AG04449 (cell line): ENCODE measurements at regions not wholly inside any gene's neighbourhood (a gene's known extent, or its start where the extent isn't known, plus 50 kb on each side); places are given as distances from the start of the nearest gene placed in this dataset.

ENCODE experiments used
- CTCF ChIA-PET: fragments of 350-600 bp; formaldehyde crosslinking; extraction: SDS; loops from one replicate; lab custom pipeline; 2021; ENCODE audit warnings: antibody characterized with exemption; lab: Yijun Ruan, JAX
- POLR2A ChIA-PET: fragments of 400-600, 350-600 bp; formaldehyde crosslinking; extraction: SDS; loops from one replicate; lab custom pipeline; 2020; ENCODE audit warnings: antibody characterized with exemption, inconsistent platforms; lab: Yijun Ruan, JAX
- DNase-seq: peaks from one replicate; pipeline ENCODE4 v3.0.0-alpha.2; 2010; ENCODE audit warnings: low read depth, low spot score
- H3K4me3 ChIP-seq: 2 replicates; pipeline ENCODE4 v1.5.1; 2011; ENCODE audit warnings: low read depth, mild to moderate bottlenecking, control low read depth, low read length
- CTCF ChIP-seq: IDR thresholded peaks from one replicate; pipeline ENCODE4 v1.5.1; 2011; ENCODE audit warnings: mild to moderate bottlenecking, moderate library complexity, low read length, control low read depth, inconsistent platforms; ENCODE audit not compliant: insufficient read depth; ENCODE audit errors: missing control alignments

GRCh38 chr6:27112974-27113373 lies 134.5 kb upstream of the PRSS16 start:
- POLR2A ChIA-PET: no interaction called here
- H3K4me3 ChIP-seq: no peak overlapping the region
- CTCF ChIA-PET: interaction anchor here (1.5 kb wide), 1 partner anchor 14 kb away, joined by 3 read pairs; no protein-coding TSS in a partner anchor
- DNase-seq: no peak
- no peak for TF ChIP-seq CTCF

- H3K4me3 ChIP-seq: no peak overlapping the region
- DNase-seq: no peak
- CTCF ChIA-PET: interaction anchor here (0.9 to 2.0 kb wide), 2 partner anchors 8 to 29 kb away, joined by 3 to 7 read pairs; no protein-coding TSS in a partner anchor
- POLR2A ChIA-PET: no interaction called here
- TF ChIP-seq CTCF: no peak
These were observed 128.2 kb upstream of the PRSS16 start for GRCh38 chr6:27119329-27119728.

GRCh38 chr6:27119761-27120160 lies 127.7 kb upstream of the PRSS16 start:
- no peak overlapping the region for H3K4me3 ChIP-seq
- no peak for TF ChIP-seq CTCF
- CTCF ChIA-PET: interaction anchor here (0.9 kb wide), 1 partner anchor 28 kb away, joined by 3 read pairs; no protein-coding TSS in a partner anchor
- no peak for DNase-seq
- POLR2A ChIA-PET: no interaction called here

- no peak for DNase-seq
- no peak overlapping the region for H3K4me3 ChIP-seq
- CTCF ChIA-PET: interaction anchor here (0.9 to 1.0 kb wide), 2 partner anchors 29 to 33 kb away, joined by 3 read pairs; no protein-coding TSS in a partner anchor
- TF ChIP-seq CTCF: no peak
- POLR2A ChIA-PET: no interaction called here
These were observed 125.9 kb upstream of the PRSS16 start for GRCh38 chr6:27121640-27122039.

GRCh38 chr6:27124252-27124657 lies 123.2 kb upstream of the PRSS16 start:
- H3K4me3 ChIP-seq: no peak overlapping the region
- ChIA-PET POLR2A (no interaction called here), CTCF (interaction anchor here (0.6 to 1.3 kb wide), 3 partner anchors 9 to 1142 kb away, joined by 3 to 5 read pairs (median 3); no protein-coding TSS in a partner anchor)
- no peak for TF ChIP-seq CTCF
- no peak for DNase-seq

- no peak for DNase-seq
- H3K4me3 ChIP-seq: no peak overlapping the region
- no peak for TF ChIP-seq CTCF
- ChIA-PET CTCF (interaction anchor here (0.6 to 8.1 kb wide), 29 partner anchors 8 to 1140 kb away, joined by 3 to 50 read pairs (median 4); a partner anchor contains a TSS), POLR2A (interaction anchor here (0.6 to 1.1 kb wide), 3 partner anchors 21 to 684 kb away, joined by 6 to 12 read pairs (median 6); a partner anchor contains a TSS)
These were observed 121.3 kb upstream of the PRSS16 start for GRCh38 chr6:27126046-27126814.
